ENCODE measurements at regions not wholly inside any gene's neighbourhood (a gene's known extent, or its start where the extent isn't known, plus 50 kb on each side); places are given as distances from the start of the nearest gene placed in this dataset.

- TF ChIP-seq CTCF (IDR thresholded peaks at IDR 0.05; ENCODE audit: low read depth, low read length) (no peak), EZH2phosphoT487 (IDR thresholded peaks at IDR 0.05; ENCODE audit: low read depth) (no peak)
Measured at GRCh38 chr6:164911151-164911550, 398.3 kb downstream of the C6orf118 start.
